ENCODE measurements at regions not wholly inside any gene's neighbourhood (a gene's known extent, or its start where the extent isn't known, plus 50 kb on each side); places are given as distances from the start of the nearest gene placed in this dataset.

- TF ChIP-seq CHD7 (IDR thresholded peaks at IDR 0.05; ENCODE audit: insufficient replicate concordance, low read length) (no peak), EZH2 (IDR thresholded peaks at IDR 0.05; ENCODE audit: low read depth, low read length, severe bottlenecking) (no peak), USF2 (IDR thresholded peaks at IDR 0.05; ENCODE audit: low read length) (no peak), SAP30 (IDR thresholded peaks at IDR 0.05; ENCODE audit: insufficient read depth, insufficient replicate concordance, low read length) (no peak), RNF2 (IDR thresholded peaks at IDR 0.05; ENCODE audit: borderline replicate concordance, low read depth, low read length, missing control alignments, poor library complexity, severe bottlenecking) (no peak), RFX5 (IDR thresholded peaks at IDR 0.05; ENCODE audit: borderline replicate concordance, low read depth, low read length) (no peak), CBX8 (IDR thresholded peaks at IDR 0.05; ENCODE audit: borderline replicate concordance, low read depth, low read length) (no peak), SP4 (IDR thresholded peaks at IDR 0.05; ENCODE audit: low read length) (no peak)
These were observed 126.8 kb upstream of the UBE3A start (continued) for GRCh38 chr15:25565470-25566264.
